ENCODE measurements at regions not wholly inside any gene's neighbourhood (a gene's known extent, or its start where the extent isn't known, plus 50 kb on each side); places are given as distances from the start of the nearest gene placed in this dataset.

DNA sequence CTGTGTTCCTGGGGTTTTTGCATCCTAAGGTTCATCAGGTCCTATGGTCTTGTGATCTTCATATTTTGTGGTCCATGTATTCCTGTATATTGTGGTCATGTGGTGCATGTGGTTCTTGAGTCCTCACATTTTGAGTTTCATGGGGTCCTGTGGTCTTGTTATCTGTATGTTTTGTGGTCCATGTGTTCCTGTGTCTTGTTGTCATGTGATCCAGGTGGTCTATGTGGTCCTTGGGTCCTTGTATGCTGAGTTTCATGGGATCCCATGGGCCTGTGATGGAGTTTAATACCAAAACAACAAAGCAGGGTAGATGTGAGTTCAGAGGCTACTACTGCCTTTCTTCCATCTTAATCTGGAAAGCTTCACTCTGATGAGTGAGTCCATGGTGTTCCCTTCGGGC lies 166.4 kb downstream of the TMEM18 start:
- no peak for DNase-seq (ENCODE audit: low read depth)

DNA sequence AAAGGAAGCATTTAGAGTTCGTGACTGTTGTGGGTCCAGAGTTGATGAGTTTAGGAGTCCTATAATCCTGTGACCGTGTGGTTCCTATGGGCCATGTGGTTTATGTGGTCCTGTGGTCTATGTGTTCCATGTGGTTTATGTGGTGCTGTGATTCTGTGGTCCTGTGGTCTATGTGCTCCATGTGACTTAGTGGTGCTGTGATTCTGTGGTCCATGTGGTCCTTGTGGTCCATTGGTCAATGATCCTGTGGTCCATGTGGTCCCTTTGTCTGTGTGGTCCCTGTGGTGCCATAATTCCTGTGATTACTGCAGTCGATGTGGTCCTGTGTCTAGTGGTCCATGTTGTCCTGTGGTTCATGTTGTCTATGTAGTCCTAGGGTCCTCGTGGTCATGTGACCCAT lies 167.3 kb downstream of the TMEM18 start:
- DNase-seq (ENCODE audit: low read depth), result no peak

DNA sequence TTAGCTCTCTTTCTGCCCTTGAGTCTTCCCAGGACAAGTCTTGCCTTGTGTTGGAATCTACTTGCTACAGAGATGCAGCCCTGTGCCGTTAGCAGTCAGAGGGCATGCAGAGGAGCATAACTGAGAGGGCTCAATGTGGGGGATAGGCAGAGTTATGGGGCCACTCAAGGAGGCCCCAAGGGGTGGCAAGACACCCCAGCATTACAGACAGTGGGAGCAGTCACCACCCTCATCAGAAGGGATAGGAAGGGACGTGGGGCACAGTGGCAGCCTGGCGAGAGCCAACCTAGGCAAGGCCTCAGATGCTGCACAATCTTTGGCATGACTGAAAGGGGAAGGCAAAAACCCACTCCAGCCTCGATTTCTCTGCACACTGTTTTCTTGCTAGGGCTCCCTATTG lies 169.1 kb downstream of the TMEM18 start:
- no peak for DNase-seq (ENCODE audit: low read depth)

GRCh38 chr2:506866-507265 lies 170.3 kb downstream of the TMEM18 start:
- DNase-seq (ENCODE audit: low read depth), result no peak

- no peak for DNase-seq (ENCODE audit: low read depth)
These were observed 170.8 kb downstream of the TMEM18 start for GRCh38 chr2:506451-506850.

DNA sequence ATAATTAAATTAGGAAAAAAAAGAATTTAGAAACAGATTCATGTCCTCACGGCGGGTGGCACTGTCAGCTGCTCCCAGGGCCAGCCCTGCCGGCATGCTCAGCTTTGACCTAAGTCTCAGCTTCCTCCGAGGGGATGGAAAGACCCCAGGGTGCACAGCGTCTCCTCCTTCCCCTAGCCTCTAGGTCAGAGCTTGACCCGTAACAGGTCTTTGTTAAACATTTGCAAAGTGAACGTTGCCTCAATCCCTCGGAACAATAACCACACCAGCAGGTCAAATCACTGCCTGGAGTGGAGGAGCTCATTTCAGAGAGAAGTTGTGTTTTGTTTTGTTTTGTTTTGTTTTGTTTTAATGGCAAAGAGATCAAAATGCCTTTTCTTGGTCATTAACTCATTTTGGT lies 171.3 kb downstream of the TMEM18 start:
- no peak for DNase-seq (ENCODE audit: low read depth)

- no peak for DNase-seq (ENCODE audit: low read depth)
These were observed 173.8 kb downstream of the TMEM18 start for GRCh38 chr2:503288-503999.

DNA sequence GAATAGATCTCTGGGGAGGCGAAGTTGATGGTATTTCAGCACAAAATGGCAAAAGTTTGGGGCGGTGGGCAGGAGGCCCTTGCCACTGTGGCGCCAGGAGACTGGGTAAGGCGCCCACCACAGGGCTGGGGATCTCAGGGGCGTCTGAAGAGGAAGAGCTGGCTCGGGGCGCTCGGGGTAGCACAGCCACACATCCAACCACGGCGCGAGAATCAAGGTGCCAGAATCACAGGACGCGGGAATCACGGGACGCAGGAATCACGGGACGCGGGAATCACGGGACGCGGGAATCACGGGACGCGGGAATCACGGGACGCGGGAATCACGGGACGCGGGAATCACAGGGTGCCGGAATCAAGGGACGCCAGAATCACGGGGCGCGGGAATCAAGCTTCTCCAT lies 174.4 kb downstream of the TMEM18 start:
- DNase-seq (ENCODE audit: low read depth), result no peak

DNA sequence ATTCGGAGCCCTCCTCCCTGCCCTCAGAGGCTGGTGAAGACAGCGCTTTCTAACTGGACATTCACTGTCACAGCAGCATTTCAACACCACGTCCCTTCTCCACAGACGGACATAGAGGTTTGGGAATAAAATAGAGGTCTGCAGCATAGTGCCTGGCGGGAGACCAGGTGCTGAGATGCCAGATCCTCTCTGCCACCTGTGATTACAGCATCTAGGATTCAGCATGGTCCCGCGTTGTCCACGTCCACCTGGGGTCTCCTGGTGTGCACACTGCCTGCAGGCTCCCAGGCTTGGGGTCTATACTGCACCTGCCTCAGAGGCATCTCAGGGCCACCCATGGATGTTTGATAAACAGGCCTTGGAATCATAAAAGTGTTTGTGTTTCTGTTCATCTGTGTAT lies 175.5 kb downstream of the TMEM18 start:
- DNase-seq (ENCODE audit: low read depth), result no peak

DNA sequence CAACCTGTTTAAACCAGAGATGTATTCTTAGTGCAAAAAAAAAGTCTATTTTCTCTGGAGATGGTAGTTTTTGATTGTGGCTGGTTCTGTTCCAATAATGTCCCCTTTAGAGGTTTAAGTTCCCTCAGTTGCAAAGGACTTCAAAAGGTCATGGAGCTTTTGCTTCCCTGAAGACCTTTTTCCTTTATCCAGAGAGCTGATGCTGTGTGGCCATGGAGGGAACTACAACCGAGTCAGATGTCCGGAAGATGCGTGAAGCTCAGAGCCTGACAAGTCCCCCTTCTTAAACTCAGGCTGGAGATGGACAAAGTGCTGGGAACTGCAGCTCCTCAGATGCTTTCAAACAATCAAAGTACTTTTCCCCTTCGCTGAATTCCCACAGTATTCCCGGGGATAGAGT lies 176.1 kb downstream of the TMEM18 start:
- peak; percentile 1 for DNase-seq (ENCODE audit: low read depth)

DNA sequence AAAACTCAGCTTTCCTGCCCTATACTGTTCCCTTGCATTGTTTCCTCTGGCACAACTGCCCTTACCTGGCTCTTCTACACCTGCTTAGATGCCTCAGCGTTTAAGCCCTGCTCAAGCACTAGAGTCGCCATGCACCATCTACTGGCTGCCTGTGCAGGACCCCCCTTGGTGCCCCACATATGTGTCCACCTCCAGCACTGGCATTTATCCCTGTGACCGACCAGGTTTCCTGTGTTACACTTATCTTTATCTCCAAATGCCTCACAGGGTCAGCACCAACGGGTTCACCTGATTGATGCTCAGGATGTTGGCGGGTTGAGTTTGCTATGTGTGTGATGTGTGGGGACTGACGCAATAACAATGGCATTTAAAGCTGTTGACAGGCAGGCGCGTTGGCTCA lies 177.5 kb downstream of the TMEM18 start:
- no peak for DNase-seq (ENCODE audit: low read depth)

GRCh38 chr2:498493-499178 lies 178.6 kb downstream of the TMEM18 start:
- no peak for DNase-seq (ENCODE audit: low read depth)

- DNase-seq (ENCODE audit: low read depth), result no peak
These were observed 179.3 kb downstream of the TMEM18 start for GRCh38 chr2:497770-498492.

DNA sequence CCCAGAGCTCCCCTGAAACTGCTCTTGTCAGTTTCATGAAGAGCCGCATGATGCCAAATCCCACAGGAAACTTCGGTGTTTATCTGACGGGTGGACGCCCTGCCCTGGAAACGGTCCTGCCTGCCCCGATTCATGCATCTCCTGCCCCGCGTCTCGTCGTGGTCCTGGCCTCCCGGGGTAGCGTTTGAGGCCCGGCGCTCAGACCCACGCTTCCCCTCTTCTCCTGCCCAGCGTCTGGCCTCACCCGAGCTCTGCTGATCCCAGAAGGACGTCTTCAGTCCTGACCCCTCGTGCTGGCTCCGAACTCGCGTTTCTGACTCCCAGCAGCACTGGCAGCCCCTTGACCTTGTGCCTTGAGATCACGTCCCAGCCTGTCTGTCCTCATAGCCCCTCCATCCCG lies 180.5 kb downstream of the TMEM18 start:
- DNase-seq (ENCODE audit: low read depth), result no peak

- DNase-seq (ENCODE audit: low read depth), result no peak
These were observed 181.4 kb downstream of the TMEM18 start for GRCh38 chr2:495745-496275.

GRCh38 chr2:494853-495252 lies 182.4 kb downstream of the TMEM18 start:
- no peak for DNase-seq (ENCODE audit: low read depth)

GRCh38 chr2:493228-493627 lies 184.0 kb downstream of the TMEM18 start:
- no peak for DNase-seq (ENCODE audit: low read depth)

DNA sequence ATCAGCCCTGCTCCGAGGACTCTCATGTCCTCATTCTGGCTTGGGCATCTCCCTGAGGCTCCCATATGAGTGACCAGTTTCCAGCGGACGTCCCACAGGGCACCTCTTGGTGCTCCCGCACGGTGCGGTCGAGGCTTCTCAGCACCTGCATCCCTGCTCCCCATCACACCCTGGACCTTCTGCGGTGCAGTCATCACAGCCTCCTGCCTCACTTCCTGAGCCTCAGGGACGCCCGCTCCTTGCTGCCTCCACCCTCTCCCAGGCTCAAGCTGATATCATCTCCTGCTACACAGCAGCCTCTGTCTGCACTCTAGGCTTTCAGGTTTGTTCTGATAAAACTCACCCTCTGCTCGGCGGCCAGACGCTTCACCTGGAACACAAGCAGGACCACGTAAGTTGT lies 185.0 kb downstream of the TMEM18 start:
- DNase-seq (ENCODE audit: low read depth), result no peak

GRCh38 chr2:489838-490237 lies 187.4 kb downstream of the TMEM18 start:
- DNase-seq (ENCODE audit: low read depth), result no peak

DNA sequence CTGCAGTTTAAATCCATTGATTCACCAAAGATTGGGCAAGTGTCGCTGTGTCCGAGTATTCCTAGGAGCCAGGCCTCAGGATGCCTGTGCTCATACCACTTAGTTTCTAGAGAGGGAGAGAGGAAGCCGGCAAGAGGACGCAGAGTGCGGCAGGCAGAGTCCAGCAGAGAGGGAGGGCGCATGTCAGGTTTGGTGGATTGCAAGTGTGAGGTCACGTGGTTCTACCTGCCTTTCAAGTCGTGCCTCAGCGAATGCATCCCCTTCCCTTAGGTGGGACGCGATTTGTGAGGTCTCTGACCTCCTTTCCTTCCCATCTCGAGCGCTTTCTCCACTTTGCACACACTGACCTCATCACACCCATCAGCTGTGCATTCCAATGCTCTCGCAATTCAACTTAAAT lies 188.1 kb downstream of the TMEM18 start:
- no peak for DNase-seq (ENCODE audit: low read depth)

GRCh38 chr2:487186-488079 lies 189.8 kb downstream of the TMEM18 start:
- DNase-seq (ENCODE audit: low read depth), result no peak

DNA sequence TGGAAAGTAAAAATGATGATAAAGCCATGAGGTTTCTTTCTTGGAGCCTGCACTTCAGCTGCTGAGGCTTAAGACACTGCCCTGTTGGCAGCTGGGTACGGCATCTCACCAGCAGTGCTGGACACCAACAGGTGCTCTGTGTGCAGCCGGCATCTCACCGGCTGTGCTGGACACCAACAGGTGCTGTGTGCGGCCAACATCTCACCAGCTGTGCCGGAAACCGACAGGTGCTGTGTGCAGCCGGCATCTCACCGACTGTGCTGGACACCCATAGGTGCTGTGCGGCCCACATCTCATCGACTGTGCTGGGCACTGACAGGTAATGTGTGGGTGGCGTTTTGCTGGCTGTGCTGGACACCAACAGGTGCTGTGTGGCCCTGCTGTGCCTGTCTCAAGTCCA lies 190.8 kb downstream of the TMEM18 start:
- DNase-seq (ENCODE audit: low read depth), result no peak

Measured in iris pigment epithelial cell (primary cell).